ENCODE measurements at regions not wholly inside any gene's neighbourhood (a gene's known extent, or its start where the extent isn't known, plus 50 kb on each side); places are given as distances from the start of the nearest gene placed in this dataset.

DNA sequence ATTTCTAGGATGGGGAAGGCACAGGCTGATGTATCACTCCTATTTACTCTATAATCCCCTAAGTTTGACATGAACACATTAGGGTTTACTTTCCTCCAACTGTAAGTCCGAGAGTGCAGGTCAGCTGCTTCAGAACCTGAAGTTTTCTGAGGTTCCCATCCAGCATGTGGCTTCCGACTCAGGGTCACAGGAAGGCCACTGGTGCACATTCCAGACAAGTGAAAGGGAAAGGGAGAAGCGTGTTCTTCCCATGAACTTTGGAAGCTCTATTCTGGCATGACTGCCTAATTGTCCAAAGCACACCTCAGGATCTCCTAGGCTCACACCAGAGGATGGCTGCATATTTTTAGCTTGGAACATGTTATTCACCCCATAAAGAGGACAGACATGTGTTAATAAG, 602.6 kb downstream of the SEMA5A start:
- no peak for ATAC-seq

DNA sequence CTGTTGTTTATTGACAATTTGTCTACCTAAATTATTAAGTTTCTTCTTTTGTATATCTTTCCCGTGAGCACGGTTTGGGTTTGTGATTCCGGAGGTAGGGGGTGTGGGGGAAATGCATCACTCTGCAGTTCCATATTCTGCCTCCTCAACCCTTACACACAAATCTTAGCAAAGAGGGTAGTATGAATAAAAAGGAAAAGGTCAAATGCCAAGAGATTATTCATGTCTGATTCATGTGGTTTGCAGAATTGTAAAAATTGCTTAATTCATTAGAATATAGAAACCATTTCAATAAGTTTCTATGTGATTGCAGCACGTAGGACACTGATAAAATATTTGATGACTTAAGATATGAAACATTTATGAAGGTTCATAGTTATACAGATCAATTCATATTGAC, 601.9 kb downstream of the SEMA5A start:
- ATAC-seq: no peak

DNA sequence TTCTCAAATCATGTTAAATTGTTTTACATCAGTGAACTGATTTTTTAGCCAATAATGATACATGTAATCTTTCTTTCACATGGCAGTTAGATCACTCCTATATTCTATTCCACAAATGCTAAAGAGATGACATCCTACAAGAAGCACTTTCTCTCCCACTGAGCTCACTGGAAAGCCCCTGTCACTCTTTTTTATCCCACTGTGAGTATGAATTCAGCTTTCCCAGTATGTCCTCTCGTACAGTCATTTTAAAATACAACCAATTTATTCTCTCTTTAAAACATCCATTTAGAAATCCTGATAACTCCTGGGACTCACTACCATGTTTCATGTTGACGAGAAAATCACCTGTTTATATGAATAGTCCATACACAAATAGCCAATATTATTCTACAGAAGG, 599.9 kb downstream of the SEMA5A start:
- ATAC-seq: no peak

- no peak for ATAC-seq
Observed at GRCh38 chr5:8949908-8950307, 596.0 kb downstream of the SEMA5A start.

DNA sequence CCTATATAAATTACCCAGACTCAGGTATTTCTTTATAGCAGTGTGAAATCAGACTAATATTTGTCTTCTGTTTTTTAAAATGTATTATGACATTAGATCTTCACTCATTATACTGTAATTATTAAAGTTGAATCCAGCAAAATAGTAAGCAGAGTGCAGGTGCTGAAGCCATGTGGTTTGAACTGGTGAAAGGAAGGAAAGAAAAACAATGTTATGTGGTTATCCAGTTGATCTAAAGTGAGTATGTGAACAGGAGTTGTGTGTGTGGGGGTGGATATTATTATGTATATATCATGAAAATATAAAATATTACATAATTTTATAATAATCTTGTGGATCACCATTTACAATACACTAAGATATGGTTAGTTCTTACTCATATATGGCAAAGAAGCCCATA, 593.7 kb downstream of the SEMA5A start:
- no peak for ATAC-seq

- ATAC-seq: no peak
Observed at GRCh38 chr5:8953016-8953415, 592.9 kb downstream of the SEMA5A start.

GRCh38 chr5:8953911-8954438, 591.9 kb downstream of the SEMA5A start:
- ATAC-seq: no peak

GRCh38 chr5:8954801-8955200, 591.1 kb downstream of the SEMA5A start:
- ATAC-seq: no peak

- ATAC-seq: no peak
Observed at GRCh38 chr5:8956659-8957058, 589.2 kb downstream of the SEMA5A start.

DNA sequence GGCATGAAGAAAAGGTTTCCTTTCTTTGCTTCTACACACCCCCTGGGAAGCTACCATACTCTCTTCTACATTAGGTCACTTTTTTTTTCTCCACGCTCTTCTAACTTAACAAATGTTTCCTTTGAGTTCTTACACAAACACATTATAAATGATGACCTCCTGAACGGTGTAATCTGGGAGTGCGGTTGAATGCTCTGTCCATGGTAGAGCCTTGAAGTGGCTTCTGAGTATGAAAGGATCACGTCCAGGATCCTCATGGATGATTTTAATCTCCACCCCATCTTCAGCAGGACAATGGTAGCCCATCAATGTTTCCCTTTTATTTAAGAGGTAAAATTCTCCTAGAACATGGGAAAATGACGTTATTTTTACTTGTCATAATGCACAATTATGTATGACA, 587.3 kb downstream of the SEMA5A start:
- no peak for ATAC-seq

DNA sequence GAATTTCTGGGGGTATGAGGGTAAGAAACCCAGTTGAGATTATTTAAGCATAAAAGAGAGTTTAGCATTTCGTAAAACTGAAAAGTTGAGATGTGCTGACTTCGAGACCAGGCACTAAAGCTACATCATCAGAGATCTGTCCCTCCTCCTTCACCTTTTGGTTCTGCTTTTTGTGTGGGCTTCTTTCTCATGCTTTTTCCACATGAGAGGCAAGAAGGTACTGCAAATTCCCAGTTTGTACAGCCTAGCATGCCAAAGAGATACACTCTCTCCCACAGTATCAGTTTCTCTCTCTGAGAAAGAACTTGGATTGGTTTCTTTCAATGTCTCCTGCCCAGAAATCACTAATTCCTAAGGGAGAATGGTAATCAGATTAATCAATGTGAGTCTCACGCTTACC, 584.7 kb downstream of the SEMA5A start:
- no peak for ATAC-seq

DNA sequence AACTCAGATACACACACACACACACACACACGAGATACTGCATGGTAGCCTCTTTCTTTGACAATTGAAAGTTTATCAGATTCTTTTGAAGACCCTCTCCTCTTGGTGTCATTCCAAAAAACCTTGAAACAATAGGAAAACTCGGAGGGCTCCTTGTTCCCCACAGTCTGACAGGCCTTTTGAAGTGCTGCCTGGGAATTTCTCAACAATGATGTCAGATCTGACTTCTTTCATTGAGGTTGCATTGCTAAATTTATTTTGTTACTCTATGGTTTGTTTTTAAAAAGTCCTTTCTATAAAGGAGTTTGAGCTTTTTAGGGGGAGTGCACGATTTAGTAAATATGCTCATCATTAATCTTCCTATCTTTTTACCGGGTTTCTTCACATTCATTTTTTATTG, 583.9 kb downstream of the SEMA5A start:
- ATAC-seq: no peak

- ATAC-seq: no peak
Observed at GRCh38 chr5:8981016-8981415, 564.9 kb downstream of the SEMA5A start.

DNA sequence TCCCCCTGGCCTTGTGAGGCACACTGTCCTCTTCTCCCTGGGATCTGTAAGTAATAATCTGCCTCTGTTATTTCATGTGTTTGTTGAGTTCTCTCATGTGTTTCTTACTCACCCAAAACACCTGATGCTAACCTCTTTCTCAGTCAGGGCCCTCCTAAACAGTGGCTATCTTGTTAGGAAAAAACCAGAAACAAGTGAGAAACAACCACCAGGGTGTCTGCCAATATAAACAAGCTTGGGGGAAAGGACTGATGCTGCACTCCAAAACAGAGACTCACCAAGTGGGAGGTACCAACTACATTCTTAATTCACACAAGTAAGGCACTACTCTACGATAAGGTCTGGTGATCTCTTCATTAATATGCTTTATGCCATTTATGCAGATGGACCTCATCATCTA, 564.4 kb downstream of the SEMA5A start:
- no peak for ATAC-seq

- no peak for ATAC-seq
Observed at GRCh38 chr5:8984386-8984785, 561.5 kb downstream of the SEMA5A start.
